Coronary artery (tissue), 2 donors: ENCODE measurements at regions not wholly inside any gene's neighbourhood (a gene's known extent, or its start where the extent isn't known, plus 50 kb on each side); places are given as distances from the start of the nearest gene placed in this dataset.

Experiments
- DNase-seq: peaks from one replicate; pipeline ENCODE4 v3.0.0-alpha.2; 2017; ENCODE audit warnings: low spot score
- H3K27ac ChIP-seq, 2 donors: fragments of 200-600 bp; sonication (generic); one replicate each; pipeline ENCODE4 v1.5.1; 2016 to 2019
- H3K4me3 ChIP-seq: fragments of 200-600 bp; sonication (generic); 2 replicates; pipeline ENCODE4 v1.5.1; 2016; ENCODE audit warnings: mild to moderate bottlenecking, moderate library complexity
- CTCF ChIP-seq: fragments of 200-600 bp; sonication (generic); IDR thresholded peaks from one replicate; pipeline ENCODE4 v1.5.1; 2019; ENCODE audit warnings: antibody characterized with exemption

DNA sequence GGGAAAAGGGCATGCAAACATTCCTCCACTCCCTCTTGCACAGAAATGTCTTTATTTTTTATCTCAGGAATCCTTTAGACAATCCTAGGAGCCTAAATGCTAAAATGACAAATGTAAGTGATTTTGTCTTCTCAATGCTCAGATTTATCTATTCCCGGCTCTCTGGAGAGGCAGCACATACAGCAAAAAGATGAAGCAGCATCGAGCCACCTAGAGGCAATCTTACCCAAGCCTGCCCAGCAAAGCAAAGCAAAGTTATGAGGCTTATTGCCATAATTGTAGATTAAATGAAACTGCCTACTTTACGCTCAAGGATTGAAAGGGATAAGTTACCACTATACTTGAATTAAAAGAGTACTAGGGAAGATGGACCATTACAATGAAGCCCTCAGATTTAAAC lies 750.4 kb upstream of the NR2F2 start:
- H3K4me3 ChIP-seq = no peak overlapping the region
- H3K27ac ChIP-seq = no peak overlapping the region
- TF ChIP-seq CTCF = no peak
- DNase-seq = no peak

DNA sequence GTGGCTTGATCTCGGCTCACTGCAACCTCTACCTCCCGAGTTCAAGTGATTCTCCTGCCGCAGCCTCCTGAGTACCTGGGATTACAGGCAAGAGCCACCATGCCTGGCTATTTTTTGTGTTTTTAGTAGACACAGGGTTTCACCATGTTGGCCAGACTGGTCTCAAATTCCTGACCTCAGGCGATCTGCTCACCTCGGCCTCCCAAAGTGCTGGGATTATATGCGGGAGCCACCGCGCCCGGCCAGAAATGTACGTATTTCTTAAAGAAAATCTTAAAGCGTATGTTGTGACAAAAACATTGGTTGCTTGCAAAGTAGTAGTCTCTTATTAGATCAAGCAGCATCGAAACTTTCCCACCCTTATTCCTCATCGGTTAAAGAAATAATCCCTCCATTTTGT lies 748.9 kb upstream of the NR2F2 start:
- H3K27ac ChIP-seq = no peak overlapping the region
- no peak for TF ChIP-seq CTCF
- no peak overlapping the region for H3K4me3 ChIP-seq
- no peak for DNase-seq

- Histone ChIP-seq H3K27ac (no peak overlapping the region), H3K4me3 (no peak overlapping the region)
- no peak for TF ChIP-seq CTCF
- no peak for DNase-seq
Measured at GRCh38 chr15:95584088-95584487, 746.4 kb upstream of the NR2F2 start.

- no peak for DNase-seq
- H3K27ac ChIP-seq = no peak overlapping the region
- TF ChIP-seq CTCF = no peak
- H3K4me3 ChIP-seq = no peak overlapping the region
Measured at GRCh38 chr15:95588056-95588455, 742.4 kb upstream of the NR2F2 start.

- H3K4me3 ChIP-seq = no peak overlapping the region
- TF ChIP-seq CTCF = no peak
- DNase-seq = no peak
- peak overlapping the region in 1 of 2 donors; percentile 17 for H3K27ac ChIP-seq
Measured at GRCh38 chr15:95590533-95591044, 739.9 kb upstream of the NR2F2 start.

DNA sequence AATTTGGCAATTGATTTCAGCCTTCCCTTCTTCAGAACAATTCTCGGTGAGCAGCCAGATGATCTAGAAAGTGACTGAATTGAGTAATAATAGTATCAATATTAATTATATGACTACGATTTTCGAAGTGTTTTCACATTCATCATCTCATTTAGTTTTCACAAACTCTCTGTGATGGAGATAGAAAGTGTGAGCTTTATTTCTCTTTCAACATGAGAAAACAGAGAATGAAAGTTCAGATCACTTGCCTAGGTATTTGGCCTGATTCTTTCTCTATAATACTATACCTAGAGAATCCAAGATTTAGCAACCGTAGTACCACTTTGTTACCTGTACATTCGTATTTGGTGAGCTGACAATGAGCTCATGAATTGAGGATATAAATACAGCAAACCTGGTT lies 739.2 kb upstream of the NR2F2 start:
- H3K27ac ChIP-seq = peak overlapping the region in 1 of 2 donors; percentile 17
- DNase-seq = no peak
- TF ChIP-seq CTCF = no peak
- no peak overlapping the region for H3K4me3 ChIP-seq

DNA sequence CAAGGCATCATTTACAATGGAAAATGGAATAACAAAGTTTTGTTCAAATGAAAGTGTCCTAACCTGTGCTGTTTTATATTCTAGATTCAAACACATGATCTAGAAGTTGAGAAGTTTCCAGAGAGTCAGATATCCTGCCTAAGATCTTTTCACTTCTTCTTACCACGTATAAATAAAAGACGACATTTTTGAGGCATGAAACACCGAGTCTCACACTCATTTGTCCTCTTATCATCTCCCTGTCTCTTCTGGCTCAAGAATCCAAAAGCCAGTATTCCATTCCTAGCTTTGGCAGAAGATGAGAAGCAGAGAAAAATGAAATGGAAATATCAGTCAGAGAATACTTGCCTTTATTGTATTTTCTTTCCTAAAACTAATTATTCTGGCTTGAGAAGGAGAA lies 738.6 kb upstream of the NR2F2 start:
- Histone ChIP-seq H3K27ac (no peak overlapping the region), H3K4me3 (no peak overlapping the region)
- no peak for DNase-seq
- no peak for TF ChIP-seq CTCF
